Activated CD8-positive, alpha-beta memory T cell treated with anti-CD3 and anti-CD28 coated beads, Interleukin-2, amount 50 U/mL, for 4 hours (primary cell): ENCODE measurements at regions not wholly inside any gene's neighbourhood (a gene's known extent, or its start where the extent isn't known, plus 50 kb on each side); places are given as distances from the start of the nearest gene placed in this dataset.
"Not testable (repeated sequence)": the region's sequence is repeated elsewhere in the genome, so short reads cannot be mapped to it uniquely, and the experiment has no call there.

Source experiments
- DNase-seq: peaks from one replicate; pipeline ENCODE4 v3.0.0-alpha.2; 2020

DNA sequence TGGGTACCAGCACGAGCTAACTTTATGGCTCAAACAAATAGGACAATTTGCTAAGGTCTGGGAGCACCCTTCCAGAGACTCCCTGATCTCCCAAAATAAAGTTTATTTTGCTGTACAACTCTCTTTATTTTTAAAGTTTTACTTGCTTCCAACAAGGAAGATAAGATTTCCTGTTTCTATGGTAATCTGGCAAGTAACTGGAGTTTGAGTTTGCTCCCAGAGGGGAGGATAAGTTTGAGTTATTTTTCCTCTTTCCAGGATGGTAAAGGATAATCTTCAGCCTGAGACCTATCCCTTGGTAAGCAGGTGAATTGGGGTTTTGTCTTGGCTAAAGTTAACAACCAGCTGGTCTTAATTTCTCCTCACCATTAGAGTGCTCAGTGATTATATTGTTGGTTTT is 1019.4 kb upstream of the ALCAM start:
- DNase-seq: no peak

DNA sequence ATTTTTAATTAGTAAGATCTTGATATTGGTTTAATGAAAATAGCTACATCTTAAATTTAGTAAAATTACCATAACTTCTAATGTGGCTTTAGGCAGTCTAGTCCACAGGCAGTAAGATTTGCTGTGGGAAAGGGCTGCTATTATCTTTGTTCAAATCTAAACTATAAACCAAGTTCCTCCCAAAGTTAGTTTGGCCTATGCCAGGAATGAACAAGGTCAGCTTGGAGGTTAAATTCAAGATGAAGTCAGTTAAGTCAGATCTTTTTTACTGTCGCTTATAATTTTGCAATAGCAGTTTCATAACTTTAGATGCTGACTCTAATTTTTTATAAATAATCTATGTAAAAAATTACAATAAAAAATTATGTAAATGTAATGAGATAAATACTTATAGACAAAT is 1016.9 kb upstream of the ALCAM start:
- no peak for DNase-seq

DNA sequence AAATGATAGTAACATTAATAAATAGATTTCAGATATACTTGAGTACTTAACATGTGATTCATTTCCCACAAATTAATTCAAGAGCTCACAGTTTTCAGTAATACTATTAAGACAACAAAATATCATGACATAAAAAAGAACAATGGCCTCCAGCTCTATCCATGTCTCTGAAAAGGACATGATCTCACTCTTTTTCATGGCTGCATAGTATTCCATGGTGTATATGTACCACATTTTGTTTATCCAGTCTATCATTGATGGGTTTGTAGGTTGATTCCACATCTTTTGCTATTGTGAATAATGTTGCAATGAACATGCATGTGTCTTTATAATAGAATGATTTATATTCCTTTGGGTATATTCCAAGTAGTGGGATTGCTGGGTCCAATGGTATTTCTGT is 1012.8 kb upstream of the ALCAM start:
- no peak for DNase-seq

DNA sequence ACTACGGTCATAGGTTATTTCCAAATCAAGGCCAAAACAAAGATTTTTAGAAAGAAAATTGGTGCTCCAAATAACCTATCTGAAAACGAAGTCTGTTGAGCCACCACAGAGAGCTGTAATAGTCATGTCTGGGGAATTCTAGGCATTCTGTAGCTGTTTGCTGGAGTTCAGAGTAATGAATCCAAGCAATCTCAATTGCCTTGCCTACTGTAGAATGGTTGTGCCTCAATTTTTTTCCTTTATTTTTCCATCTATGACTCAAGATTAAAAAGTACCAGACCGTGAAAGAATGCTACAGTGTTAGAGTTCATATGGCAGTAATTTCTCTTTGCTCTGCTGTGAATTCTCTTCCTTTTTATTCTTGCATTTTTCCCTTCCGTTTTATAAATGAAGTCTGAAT is 1007.2 kb upstream of the ALCAM start:
- DNase-seq: no peak

DNA sequence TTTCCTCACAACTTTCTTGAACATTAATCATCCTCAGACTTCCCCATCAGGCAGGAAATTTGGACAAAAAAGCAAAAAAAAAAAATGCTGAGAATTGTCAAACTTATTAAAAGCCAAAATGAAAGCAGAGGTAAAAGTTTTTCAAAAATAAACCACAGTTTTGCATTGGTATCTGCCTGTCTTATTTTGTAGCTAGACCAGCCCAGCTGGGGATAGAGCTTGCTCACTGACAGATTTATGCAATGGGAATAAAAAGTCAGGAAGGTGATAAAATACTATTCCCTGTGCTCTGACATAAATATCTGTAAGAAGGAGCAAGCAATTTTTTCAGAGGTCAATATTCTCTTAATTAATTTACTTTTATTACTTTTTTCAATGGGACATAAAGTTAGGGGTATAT is 1006.7 kb upstream of the ALCAM start:
- DNase-seq: no peak

DNA sequence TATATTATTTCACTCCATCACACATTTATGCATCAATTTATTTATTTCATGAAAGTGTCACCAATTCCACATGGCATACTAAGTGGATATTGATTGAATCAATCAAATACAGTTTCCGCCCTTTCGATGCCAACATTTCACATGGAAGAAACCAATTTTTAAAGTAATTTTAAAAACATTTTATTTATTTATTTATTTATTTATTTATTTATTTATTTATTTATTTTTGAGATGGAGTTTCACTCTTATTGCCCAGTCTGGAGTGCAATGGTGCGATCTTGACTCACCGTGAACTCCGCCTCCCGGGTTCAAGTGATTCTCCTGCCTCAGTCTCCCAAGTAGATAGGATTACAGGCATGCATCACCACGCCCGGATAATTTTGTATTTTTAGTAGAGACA is 1005.0 kb upstream of the ALCAM start:
- DNase-seq: not testable (repeated sequence)

DNA sequence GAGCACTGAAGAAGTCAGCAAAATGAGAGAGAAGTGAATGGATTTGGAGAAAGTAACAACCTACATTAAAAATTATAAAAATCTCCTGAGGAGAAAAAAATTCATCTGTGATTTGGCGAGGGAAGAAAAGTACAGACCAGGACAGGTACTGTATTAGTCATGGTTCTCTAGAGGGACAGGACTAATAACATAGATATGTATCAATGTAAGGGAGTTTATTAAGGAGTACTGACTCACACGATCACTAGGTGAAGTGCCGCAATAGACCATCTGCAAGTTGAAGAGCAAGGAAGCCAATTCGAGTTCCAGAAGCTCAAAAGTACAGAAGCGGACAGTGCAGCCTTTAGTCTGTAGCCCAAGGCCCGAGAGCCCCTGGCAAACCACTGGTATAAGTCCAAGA is 1004.4 kb upstream of the ALCAM start:
- DNase-seq: no peak

DNA sequence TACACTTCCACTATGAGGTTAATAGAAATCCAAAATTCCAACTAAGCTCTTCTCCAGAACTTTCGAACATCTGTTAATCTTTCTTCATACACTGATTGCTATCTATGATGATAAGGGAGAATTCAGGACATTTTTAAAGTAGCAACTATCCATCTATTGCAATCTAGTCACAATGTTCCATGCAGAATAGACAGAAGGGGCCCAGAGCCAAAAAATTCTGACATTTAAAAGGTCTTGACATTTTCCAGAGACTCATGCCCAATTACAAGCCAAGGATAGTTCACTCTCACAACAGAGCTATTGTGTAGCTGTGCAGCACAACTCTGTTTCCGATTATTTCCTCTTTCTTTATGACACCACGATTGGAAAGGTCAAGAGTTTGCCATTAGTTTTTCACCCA is 999.7 kb upstream of the ALCAM start:
- no peak for DNase-seq

DNA sequence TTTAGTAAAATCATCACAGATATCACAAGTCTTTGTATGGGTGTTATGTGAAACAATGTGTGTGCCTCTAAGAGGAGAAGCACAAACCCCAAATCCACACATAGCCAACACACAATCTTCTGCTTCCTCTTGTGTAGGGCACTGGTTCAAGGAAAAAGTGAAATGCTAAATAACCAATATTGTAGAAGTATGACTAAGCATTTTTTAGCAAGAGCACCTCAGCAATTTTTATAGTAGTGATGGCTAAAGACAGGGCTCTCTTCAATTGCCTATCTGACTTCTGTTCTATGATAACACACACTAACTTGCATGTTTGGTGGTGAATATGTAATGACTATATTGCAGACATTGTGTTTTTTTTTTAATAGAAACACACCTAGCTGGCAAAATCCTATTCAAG is 997.9 kb upstream of the ALCAM start:
- no peak for DNase-seq

DNA sequence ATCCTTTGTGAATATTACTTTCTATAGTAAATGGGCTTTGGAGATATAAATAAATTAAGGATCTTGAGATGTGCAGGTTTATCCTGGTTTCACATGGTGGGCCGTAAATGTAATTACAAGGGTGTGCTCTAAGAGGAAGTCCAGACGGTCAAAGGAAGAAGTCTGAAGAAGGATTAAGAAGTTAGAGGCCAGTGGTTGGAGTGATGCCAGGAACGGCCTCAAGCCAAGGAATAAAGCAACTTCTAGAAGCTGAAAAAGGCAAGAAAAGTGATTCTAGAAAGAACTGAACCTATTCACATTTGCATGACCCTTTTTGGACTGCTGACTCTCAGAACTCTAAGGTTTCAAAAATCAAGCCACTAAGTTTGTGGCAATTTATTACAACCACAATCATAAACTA is 981.3 kb upstream of the ALCAM start:
- no peak for DNase-seq

DNA sequence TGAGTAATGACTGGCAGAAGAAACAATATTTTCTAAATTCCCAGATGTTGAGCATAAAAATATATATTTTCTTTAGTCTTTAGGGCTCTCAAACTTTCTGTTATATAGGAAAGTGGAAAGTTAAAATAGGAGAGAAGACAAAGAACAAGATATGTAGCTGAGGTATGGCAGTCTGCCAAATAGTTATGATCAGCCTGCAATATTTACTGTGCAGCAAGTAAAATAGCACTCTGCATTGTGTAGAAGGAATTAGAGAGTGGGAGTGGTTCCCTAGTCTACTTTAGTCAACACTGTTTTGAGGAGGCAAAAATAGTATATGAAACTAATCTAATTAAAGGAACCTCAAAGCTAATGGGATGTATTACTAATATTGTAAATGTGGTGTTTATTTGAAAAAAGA is 978.1 kb upstream of the ALCAM start:
- no peak for DNase-seq

DNA sequence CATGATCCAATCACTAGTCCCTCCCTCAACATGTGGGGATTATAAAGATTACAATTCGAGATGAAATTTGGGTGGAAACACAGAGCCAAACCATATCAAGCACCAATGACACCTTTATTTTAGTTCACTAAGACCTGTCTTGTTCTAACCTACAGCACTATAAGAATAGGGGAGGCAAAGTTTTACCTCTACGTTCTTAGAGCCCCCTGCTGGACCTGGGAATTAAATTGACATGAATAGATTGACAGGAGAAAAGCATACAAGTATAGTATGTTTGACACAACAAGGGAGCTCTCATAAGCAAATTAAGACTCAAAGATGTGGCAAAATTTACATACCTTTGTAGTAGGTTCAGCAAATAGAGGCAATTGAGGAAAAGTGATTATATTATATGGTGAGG is 974.4 kb upstream of the ALCAM start:
- no peak for DNase-seq

DNA sequence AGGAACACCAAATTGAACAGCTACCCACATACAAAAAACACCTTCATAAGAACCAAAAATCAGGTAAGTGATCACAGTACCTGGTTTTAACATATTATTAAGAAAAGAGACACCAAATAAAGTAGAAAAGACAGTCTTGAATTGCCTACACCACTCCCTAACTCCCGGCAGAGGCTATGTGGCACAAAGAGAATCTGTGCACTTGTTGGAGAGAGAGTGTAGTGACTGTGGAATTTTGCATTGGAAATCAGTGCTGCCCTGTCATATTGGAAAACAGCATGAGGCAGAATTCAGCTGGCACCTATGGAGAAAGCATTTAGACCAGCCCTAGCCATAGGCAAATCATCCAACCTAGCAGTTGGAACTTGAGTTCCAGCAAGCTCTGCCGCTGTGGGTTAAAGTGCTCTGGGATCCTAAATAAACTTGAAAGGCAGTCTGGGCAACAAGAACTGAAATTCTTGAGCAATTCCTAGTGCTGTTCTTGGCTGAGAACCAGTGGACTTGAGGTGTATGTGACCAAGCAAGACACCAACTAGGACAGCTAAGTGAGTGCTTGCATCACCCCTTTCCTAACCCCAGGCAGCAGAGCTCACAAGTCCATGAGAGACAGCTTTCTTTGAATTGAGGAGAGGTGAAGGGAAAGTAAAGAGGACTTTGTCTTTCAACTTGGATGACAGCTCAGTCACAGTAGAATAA is 969.6 kb upstream of the ALCAM start:
- no peak for DNase-seq

DNA sequence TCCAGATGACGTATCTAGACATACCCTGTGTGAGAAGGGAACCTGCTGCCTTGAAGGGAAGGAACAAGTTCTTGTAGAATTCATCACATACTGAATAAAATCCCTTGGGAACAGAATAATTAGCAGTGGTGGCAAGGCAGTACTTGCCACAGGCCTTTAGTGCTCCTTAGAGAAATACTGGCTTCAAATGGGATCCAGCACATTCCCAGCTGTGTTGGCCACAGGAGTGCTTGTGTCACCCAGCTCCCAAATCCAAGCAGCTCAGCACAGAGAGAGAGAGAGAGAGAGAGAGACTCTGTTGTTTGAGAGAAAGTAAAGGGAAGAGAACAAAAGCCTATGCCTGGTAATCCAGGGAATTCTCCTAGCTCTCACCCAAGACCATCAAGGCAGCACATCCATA is 969.0 kb upstream of the ALCAM start:
- no peak for DNase-seq

DNA sequence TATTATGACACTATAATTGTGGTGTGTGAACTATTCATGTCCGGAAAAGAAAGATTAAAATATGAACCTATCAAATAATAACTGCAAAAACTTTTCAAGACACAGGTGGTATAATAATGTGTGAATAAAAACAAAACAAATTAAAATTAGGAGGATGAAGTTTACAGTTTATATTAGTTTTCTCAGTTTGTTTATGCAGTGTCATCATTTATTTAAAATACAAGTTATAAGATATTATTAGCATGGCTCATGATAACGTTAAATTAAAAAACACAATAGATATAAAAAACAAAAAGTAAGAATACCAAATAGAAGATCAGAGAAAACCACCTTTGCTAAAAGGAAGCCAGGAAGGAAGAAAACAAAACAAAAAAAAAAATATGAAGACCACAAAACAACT is 963.8 kb upstream of the ALCAM start:
- no peak for DNase-seq

DNA sequence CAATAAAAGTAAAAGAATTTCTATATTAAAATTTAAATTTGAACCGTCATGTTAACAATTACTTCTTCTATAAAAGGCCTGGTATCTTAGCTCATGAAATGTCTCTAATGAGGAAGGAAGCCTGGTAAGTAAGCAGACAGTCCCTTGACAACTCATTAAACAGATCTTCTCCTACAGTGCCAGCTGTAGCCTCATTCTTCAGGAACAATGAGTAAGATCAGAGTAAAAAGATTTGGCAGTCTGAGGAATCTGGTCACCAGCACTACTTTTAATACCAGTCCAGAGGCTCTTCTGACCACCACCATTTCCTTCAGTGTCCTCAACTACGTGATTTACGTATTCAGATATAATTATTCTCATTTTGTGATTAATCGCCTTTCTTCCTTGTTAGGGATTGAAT is 955.0 kb upstream of the ALCAM start:
- no peak for DNase-seq

DNA sequence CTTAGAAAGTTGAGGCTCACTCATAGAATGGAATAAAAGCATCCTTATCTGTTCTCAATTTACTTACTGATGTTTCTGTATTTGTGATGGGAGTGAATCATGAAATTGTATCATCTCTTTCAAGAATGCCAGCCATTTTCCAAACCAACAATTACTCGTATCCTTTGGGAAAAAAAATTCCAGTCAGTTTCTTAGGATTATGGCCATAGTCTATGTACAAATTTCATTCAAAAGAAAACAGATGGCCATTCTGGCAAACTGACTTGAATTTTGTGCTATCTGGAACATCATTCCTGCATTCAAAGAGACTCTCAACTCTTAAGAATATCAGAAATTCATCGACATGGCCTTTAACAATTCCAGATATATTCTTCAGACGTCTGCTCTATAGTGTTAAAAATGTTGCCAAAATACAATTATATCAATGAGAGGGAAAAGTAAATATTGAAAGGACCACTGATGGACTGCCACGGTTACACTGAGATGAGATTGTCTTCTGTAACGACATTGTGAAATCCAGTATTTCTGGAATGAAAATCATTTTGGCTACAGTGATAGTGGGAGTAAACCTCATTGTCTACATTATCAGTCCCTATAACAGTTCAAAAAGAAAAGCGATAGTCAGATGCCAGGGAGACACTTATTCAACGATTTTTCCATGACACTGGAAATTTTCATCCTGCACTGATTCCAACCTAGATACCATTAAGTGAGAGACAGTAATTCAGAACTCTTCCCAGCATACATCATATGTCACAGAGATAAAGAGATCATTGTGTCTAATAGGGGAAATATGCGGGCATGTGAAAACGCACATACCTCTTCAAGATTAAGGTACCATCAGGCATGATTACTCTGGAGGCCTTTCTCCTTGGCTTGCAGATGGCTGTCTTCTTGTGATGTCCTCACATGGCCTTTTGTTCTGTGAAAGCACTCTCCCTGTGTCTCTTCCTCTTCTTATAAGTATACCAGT is 953.8 kb upstream of the ALCAM start:
- no peak for DNase-seq

DNA sequence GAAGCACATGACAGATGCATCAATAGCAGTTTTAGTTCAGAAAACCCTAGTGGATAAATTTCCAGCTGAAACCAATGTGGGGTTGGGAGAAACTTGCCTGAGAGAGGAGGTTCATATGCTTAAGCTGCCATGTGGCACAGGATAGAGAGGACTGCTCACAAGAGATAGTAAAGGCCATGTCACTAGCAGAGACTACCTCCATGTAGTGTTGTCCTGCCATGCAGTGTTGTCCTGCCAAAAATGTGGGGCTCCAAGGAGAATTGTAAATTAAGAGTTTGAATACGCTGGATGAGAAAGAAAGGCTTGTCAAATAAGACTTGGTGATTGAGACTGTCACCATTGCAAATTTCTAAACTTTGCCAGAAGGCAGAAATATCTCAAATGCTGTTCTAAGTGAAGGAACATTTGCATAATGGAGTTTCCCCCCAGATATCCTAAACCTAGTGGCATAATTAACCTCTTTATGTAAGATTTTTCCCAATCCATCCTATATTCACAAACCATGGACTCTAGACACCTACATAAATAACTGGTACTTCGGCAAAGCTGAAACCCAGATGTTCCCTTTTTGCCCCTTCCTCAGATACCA is 938.3 kb upstream of the ALCAM start:
- no peak for DNase-seq

DNA sequence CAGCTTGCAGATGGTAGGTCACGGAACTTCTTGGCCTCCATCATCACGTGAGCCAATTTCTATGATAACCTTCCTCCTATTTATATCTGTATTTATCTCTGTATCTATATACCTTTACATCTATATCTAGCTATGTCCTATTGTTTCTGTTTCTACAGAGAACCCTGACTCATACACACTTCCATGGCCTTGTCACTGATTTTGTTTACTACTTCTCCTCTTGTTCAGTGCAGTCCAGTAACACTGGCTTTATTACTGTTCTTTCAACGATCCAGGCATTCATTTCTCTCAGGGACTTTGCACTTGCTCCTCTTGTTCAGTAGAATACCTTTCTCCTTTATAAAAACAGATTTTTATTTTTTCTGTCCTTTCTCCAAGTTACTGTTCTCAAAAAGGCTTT is 937.0 kb upstream of the ALCAM start:
- DNase-seq: no peak

DNA sequence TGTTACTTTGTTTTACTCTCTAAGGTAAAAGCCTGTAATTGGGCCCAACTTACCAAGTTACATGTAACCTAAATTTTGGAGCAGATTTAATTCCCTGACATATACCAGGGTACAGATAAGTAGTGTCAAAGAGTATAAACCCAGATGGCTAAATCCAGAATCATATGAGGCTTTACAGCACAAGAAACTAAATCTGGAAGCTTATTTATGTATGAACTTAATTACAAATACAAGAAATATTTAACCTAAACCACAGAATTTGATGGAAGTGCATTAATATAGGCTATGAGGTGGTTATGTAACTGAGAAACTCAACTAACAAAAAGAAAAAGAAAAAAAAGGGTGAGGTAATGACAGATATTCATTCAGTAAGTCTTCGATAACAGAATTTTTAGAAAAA is 930.2 kb upstream of the ALCAM start:
- no peak for DNase-seq

DNA sequence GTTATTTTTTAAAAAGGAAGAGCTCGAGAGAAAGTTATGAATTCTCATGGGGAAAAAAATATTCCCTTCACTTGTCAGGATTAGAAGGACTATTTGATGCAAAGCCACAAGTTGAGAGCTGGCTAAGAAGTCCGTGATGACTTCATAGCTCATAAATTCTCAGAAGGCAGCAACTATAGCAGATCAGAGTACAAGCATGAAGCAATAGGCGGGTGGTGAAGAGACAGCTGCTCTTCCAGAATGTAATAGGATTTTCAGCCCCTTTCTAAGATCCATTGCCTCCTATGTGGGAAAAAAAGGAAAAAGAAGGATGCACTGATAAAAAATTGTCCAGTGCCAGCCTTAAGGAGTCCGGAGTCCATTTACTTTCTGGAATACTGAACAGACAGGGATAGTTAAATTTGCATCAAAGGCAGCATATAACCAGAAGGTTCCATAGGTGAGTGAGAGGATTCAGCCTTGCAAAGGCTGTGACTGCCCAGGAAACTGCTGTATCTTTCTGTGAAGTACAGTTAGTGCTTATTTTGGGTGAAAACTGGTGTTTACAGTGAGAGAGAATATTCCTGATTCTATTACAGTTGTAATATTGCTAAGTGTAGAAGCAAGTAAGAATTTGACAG is 929.5 kb upstream of the ALCAM start:
- no peak for DNase-seq

DNA sequence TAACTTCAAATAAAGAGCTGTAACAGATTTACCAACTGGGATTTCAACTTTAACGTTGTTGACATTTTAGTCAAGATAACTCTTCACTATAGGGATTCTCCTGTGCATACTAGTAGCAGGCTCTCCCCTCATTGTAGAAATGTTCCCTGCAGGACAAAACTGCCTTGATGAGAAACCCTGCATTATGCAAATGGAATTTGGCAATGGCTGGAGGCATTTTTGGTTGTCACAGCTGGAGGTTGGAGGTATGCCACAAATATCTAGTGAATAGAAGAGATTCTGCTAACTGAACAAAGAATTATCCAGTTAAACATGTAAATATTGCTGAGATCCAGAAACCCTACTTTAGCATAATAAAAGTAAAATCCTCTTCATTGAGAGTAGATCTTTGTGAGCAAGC is 928.8 kb upstream of the ALCAM start:
- DNase-seq: no peak

DNA sequence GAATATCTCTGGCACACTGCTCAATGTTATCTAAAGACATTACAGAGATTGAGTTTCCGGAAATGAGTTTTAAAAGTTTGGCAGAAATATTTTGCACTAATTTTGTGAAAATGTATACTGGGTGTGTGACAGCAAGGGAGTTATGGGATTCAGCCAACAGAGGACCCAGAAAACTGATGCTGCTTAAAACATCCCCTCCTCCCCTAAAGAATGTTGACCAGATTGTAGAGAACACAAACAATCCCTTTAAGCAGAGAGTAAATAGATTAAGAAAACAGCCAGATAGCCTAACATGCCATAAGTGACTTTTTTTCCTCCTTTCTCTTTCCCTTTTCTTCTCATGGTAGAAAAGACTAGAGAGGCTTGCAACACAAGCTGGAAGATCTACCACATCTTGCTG is 928.0 kb upstream of the ALCAM start:
- no peak for DNase-seq
